ENCODE measurements at regions not wholly inside any gene's neighbourhood (a gene's known extent, or its start where the extent isn't known, plus 50 kb on each side); places are given as distances from the start of the nearest gene placed in this dataset.

DNA sequence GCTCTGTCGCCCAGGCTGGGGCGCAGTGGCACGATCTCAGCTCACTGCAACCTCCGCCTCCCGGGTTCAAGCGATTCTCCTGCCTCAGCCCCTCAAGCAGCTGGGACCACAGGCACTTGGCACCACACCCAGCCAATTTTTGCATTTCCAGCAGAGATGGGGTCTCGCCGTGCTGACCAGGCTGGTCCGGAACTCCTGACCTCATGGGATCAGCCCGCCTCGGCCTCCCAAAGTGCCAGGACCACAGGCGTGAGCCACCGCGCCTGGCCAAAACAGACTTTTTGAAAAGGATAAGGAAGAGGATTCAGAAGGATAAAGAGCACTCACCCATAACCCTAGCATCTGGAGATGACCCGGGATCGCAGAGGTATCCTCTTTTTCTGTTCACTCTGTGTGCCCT, 224.5 kb upstream of the AGTR2 start:
- no peak for DNase-seq (ENCODE audit: low read depth)
- TF ChIP-seq CTCF (conservative IDR thresholded peaks at IDR 0.05; ENCODE audit: low read depth, low read length) = no peak

DNA sequence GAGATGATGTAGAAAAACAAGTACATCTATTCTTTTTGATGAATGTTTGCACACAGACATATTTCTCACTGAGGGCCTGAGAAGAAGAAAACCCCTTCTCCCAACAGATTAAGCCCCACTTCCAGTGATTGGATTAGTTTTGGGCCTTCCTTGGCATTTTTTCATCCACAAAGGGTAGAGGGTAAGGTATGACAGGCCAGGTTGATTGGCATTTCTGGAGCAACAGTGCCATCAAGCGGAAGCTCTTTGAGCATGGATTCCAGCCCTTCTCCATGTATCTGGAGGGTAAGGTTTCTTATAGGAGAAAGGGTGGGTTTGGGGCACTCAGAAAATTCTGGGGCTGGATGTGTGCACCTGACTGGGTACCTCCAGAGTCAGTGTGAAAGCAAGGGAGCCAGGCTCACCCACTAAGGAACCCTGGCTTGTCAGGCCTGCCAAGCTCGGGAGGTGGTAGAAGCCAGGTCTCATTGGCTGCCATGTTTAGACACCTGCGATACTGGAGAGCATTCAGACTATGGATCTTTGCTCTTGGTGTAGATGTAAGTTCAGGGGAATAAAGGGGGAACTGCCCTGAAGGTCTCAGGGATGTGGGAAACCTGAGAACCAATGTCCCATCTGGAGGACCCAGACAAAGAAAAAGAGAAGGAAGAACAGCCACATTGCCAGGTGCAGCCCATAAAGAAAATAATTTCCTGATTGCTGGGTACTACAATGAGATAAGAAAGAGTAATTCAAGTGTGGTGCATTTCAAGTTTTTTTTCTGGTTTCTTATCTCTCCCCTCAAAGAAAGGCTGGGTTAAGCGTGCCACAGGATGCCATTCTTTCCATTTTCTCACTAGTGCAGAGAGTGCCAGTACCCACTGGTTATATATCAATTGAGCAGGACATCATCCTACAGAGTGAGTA, 222.3 kb upstream of the AGTR2 start:
- peak; percentile 10 for TF ChIP-seq CTCF (conservative IDR thresholded peaks at IDR 0.05; ENCODE audit: low read depth, low read length)

More for the DNA sequence above, 224.5 kb upstream of the AGTR2 start:
- no peak overlapping the region for H3K4me3 ChIP-seq (ENCODE audit: low read length)

GRCh38 chrX:115949900-115950822, 220.4 kb upstream of the AGTR2 start:
- no peak for TF ChIP-seq CTCF (conservative IDR thresholded peaks at IDR 0.05; ENCODE audit: low read depth, low read length)
- DNase-seq (ENCODE audit: low read depth) = no peak
- H3K4me3 ChIP-seq (ENCODE audit: low read length) = no peak overlapping the region

More for the DNA sequence above, 222.3 kb upstream of the AGTR2 start:
- no peak for DNase-seq (ENCODE audit: low read depth)
- no peak overlapping the region for H3K4me3 ChIP-seq (ENCODE audit: low read length)

GRCh38 chrX:115952417-115953092, 218.0 kb upstream of the AGTR2 start:
- H3K4me3 ChIP-seq (ENCODE audit: low read length) = no peak overlapping the region
- TF ChIP-seq CTCF (conservative IDR thresholded peaks at IDR 0.05; ENCODE audit: low read depth, low read length) = no peak
- no peak for DNase-seq (ENCODE audit: low read depth)

GRCh38 chrX:115957862-115958490, 212.6 kb upstream of the AGTR2 start:
- no peak for TF ChIP-seq CTCF (conservative IDR thresholded peaks at IDR 0.05; ENCODE audit: low read depth, low read length)
- no peak overlapping the region for H3K4me3 ChIP-seq (ENCODE audit: low read length)
- no peak for DNase-seq (ENCODE audit: low read depth)

DNA sequence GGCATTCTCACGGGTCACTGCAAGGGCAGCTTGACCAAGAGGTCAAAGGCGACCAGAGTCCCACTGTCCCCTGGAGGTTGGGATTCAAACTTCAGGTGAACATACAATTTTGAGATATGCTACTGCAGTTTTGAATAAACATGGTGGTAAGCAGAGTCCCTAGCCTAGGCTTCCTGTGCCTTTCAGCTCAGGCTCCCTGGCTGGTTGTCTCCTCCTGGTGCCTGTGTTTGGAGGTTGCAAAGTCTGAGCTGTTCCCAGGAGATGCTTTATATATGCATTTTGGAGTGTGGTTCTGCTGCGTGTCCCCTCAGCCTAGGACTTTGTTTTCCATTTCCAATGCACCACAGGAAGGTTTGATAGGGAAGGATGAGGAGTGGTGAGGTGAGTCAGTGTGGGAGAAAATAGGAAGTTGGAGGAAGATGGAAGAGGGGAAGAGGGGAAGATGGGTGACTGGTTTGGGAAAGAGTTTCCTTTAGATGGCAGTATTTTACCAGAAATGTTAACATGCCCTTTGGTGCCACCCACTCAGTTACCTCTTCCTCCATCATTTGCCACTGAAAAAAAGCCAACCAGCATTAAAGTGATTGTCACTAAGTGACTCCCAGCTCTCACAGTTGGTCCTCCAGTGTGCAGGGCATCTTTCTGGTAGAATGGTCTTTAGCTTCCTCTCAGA, 211.7 kb upstream of the AGTR2 start:
- no peak for TF ChIP-seq CTCF (conservative IDR thresholded peaks at IDR 0.05; ENCODE audit: low read depth, low read length)
- no peak for DNase-seq (ENCODE audit: low read depth)

More for the DNA sequence above, 211.7 kb upstream of the AGTR2 start:
- no peak overlapping the region for H3K4me3 ChIP-seq (ENCODE audit: low read length)

Measured in retinal pigment epithelial cell (primary cell).